GM12878 (cell line): ENCODE measurements at regions not wholly inside any gene's neighbourhood (a gene's known extent, or its start where the extent isn't known, plus 50 kb on each side); places are given as distances from the start of the nearest gene placed in this dataset.

ENCODE experiments used
- ATAC-seq: fragments of 200-7000 bp; cut with Tn5 transposase; 3 replicates; pipeline ENCODE4 v1.9.1; 2020; ENCODE audit warnings: mild to moderate bottlenecking, moderate library complexity
- BruUV-seq: library from RNA; stranded (reverse); fragments of 400-500 nt; replicated peaks from 2 replicates; lab custom pipeline; 2021; lab: Mats Ljungman, UMichigan
- CTCF ChIA-PET: fragments of 300-600 bp; sonication (Branson Sonifier 250); formaldehyde crosslinking; extraction: SDS; loops from one replicate; lab custom pipeline; 2021; ENCODE audit warnings: inconsistent platforms; lab: Yijun Ruan, JAX
- POLR2A ChIA-PET: fragments of 350-600 bp; formaldehyde crosslinking; extraction: SDS; loops from one replicate; lab custom pipeline; 2021; ENCODE audit warnings: inconsistent platforms; lab: Charles Lee
- RAD21 ChIA-PET: fragments of 300-600 bp; sonication (Branson Sonifier 250); formaldehyde crosslinking; loops from one replicate; lab custom pipeline; 2023; ENCODE audit warnings: antibody characterized with exemption; ENCODE audit not compliant: unreplicated experiment; lab: Charles Lee
- SMC1A ChIA-PET: fragments of 300-600 bp; sonication (Branson Sonifier 250); formaldehyde crosslinking; loops from one replicate; lab custom pipeline; 2023; ENCODE audit not compliant: unreplicated experiment, uncharacterized antibody; lab: Charles Lee
- DNase-seq: peaks from one replicate; pipeline ENCODE4 v3.0.0-alpha.2; 2011; ENCODE audit warnings: low read depth, low spot score
- FAIRE-seq: peaks from 3 replicates; lab custom pipeline; 2011; peaks lifted over from hg19 to GRCh38; lab: Jason Lieb, UNC
- H2AFZ ChIP-seq: 2 replicates; pipeline ENCODE4 v1.6.0; 2011; ENCODE audit warnings: low read depth, low read length, control low read depth; ENCODE audit not compliant: control insufficient read depth
- H3K27ac ChIP-seq: 2 replicates; pipeline ENCODE4 v1.5.1; 2011; ENCODE audit warnings: control low read depth; ENCODE audit not compliant: control insufficient read depth, insufficient read depth
- H3K27me3 ChIP-seq, 2 experiments: replicated peaks in 1 of 2; 2 replicates each; pipeline versions ENCODE4 v1.6.0 to v1.6.1; 2011; ENCODE audit warnings: low read length in 1 of 2; ENCODE audit not compliant: control insufficient read depth in 2 of 2, insufficient read depth in 2 of 2
- H3K36me3 ChIP-seq, 2 experiments: 2 replicates each; pipeline ENCODE4 v1.5.1; 2011; ENCODE audit warnings: low read length in 1 of 2; ENCODE audit not compliant: control insufficient read depth in 2 of 2, insufficient read depth in 2 of 2
- H3K4me1 ChIP-seq: 2 replicates; pipeline ENCODE4 v1.6.1; 2011; ENCODE audit warnings: mild to moderate bottlenecking, low read length, moderate library complexity, mixed read lengths; ENCODE audit not compliant: control insufficient read depth, insufficient read depth
- H3K4me2 ChIP-seq: 2 replicates; pipeline ENCODE4 v1.6.0; 2011; ENCODE audit warnings: control low read depth; ENCODE audit not compliant: control insufficient read depth, insufficient read depth
- H3K4me3 ChIP-seq: fragments of 200-600 bp; sonication (generic); 2 replicates; pipeline ENCODE4 v1.5.1; 2016
- H3K79me2 ChIP-seq: 2 replicates; pipeline ENCODE4 v1.6.0; 2011; ENCODE audit warnings: low read length; ENCODE audit not compliant: control insufficient read depth, insufficient read depth
- H3K9ac ChIP-seq: 2 replicates; pipeline ENCODE4 v1.8.0; 2011; ENCODE audit warnings: low read length, control low read depth, mixed read lengths; ENCODE audit not compliant: control insufficient read depth, insufficient read depth
- H3K9me3 ChIP-seq: replicated peaks from 3 replicates; pipeline ENCODE4 v1.5.1; 2011; ENCODE audit warnings: mild to moderate bottlenecking, low read length; ENCODE audit not compliant: control insufficient read depth, insufficient read depth
- H4K20me1 ChIP-seq: 2 replicates; pipeline ENCODE4 v1.6.0; 2011; ENCODE audit not compliant: control insufficient read depth, insufficient read depth
- BCL11A ChIP-seq: IDR thresholded peaks from 2 replicates; pipeline ENCODE4 v1.6.1; 2011; ENCODE audit warnings: low read depth, low read length
- JUND ChIP-seq: IDR thresholded peaks from 2 replicates; pipeline ENCODE4 v1.6.1; 2012; ENCODE audit warnings: low read depth, mild to moderate bottlenecking, low read length, improper control_type of control experiment, moderate library complexity
- NBN ChIP-seq: fragments of 450-650 bp; IDR thresholded peaks from 2 replicates; pipeline ENCODE4 v1.6.1; 2016
- RBBP5 ChIP-seq: fragments of 200-600 bp; sonication (generic); conservative IDR thresholded peaks from 2 replicates; pipeline ENCODE4 v1.6.1; 2016
- RUNX3 ChIP-seq: IDR thresholded peaks from 2 replicates; pipeline ENCODE4 v1.6.1; 2012; ENCODE audit warnings: low read length, inconsistent platforms
- SPI1 ChIP-seq: IDR thresholded peaks from 2 replicates; pipeline ENCODE4 v1.6.1; 2011; ENCODE audit warnings: low read depth, mild to moderate bottlenecking, low read length, moderate library complexity, borderline replicate concordance; ENCODE audit not compliant: insufficient read depth
- STAT1 ChIP-seq: fragments of 450-650 bp; conservative IDR thresholded peaks from 2 replicates; pipeline ENCODE4 v1.6.1; 2014; ENCODE audit warnings: antibody characterized with exemption, mild to moderate bottlenecking
- TCF12 ChIP-seq: IDR thresholded peaks from 2 replicates; pipeline ENCODE4 v1.6.1; 2011; ENCODE audit warnings: low read depth, mild to moderate bottlenecking, low read length
- TCF3 ChIP-seq: IDR thresholded peaks from 2 replicates; pipeline ENCODE4 v1.6.1; 2012; ENCODE audit warnings: low read depth, mild to moderate bottlenecking, low read length, borderline replicate concordance; ENCODE audit not compliant: insufficient read depth
- USF1 ChIP-seq: IDR thresholded peaks from 2 replicates; pipeline ENCODE4 v1.6.1; 2011; ENCODE audit warnings: borderline replicate concordance, low read depth, mild to moderate bottlenecking, moderate library complexity, mixed read lengths, low read length; ENCODE audit not compliant: insufficient read depth; ENCODE audit errors: extremely low read length
- WRNIP1 ChIP-seq: IDR thresholded peaks from 2 replicates; pipeline ENCODE4 v1.6.1; 2011; ENCODE audit warnings: low read depth, low read length, improper control_type of control experiment, borderline replicate concordance
- ZBTB11 ChIP-seq: fragments of 450-650 bp; formaldehyde crosslinking; IDR thresholded peaks from 2 replicates; pipeline ENCODE4 v1.5.0; 2022; ENCODE audit warnings: mild to moderate bottlenecking, missing genetic modification characterization
- ZSCAN29 ChIP-seq: fragments of 450-650 bp; IDR thresholded peaks from 2 replicates; pipeline ENCODE4 v1.6.1; 2017; ENCODE audit warnings: mild to moderate bottlenecking, moderate library complexity
- WGBS: methylation state at CpG from one replicate; pipeline ENCODE4 v1.1.6; 2016; ENCODE audit warnings: low lambda C conversion rate; ENCODE audit not compliant: insufficient replicate concordance, insufficient coverage; ENCODE audit errors: missing lambda C conversion rate; 5-methylcytosine and 5-hydroxymethylcytosine counted together
- in situ Hi-C: fragments of 300-500 bp; cut with MboI; formaldehyde crosslinking; loops from 9 replicates; pipeline ENCODE4 v1.14.3; 2018; ENCODE audit warnings: mixed read lengths
- intact Hi-C: fragments of 100-400 bp; cut with micrococcal nuclease; formaldehyde crosslinking; loops from one replicate; pipeline ENCODE4 v1.14.2; 2022; ENCODE audit not compliant: unreplicated experiment
- TF ChIP-seq, protein P1 (sequence below): IDR thresholded peaks from 2 replicates; pipeline ENCODE4 v1.6.1; 2012; ENCODE audit warnings: low read length, inconsistent platforms

DNA sequence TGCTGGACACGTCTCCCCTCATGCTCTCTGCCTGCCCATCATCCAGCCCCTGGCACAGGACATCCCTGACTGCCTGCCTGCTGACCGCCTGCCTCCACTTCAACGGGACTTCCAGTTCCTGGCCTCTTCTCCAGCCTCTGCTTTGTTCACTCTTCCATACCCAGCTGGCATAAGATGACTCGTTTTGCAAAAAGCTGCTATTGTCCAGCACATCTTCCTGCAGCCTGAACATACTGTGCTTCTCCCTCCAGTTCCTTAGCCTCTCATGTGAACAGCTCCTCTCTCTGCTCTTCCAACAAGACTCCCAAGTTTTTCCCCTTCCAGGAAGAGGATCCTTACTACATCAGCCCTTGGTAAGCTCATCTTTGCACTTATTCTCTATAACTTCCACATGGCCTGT is 62.4 kb upstream of the SKOR2 start (continued):
- TF ChIP-seq ZBTB11, result no peak
- TF ChIP-seq TCF12, result no peak
- TF ChIP-seq STAT1, result no peak

DNA sequence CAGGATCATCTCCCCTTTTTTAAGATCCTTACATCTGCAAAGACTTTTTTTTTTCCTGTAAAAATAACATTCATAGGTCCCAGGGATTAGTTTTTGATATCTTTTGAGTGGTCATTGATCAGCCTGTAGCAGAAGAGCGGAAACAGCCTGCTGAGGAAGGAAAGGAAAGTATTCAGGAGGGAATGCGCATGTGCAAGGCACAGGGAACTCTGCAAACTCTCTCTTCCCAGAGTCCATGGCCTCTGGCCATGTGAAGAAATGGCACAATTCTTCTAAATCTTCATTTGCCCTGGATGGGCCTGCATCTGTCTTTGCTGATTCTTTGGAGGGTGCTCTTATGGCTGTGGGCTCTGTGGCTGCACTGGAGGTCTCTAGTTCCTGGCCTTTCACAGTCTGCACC is 60.1 kb upstream of the SKOR2 start:
- Histone ChIP-seq H3K9me3 (no peaks in the 10 kb centered on the region), H4K20me1 (no peaks in the 10 kb centered on the region), H3K4me2 (no peak overlapping the region), H3K36me3 (no peaks in the 10 kb centered on the region), H3K79me2 (no peaks in the 10 kb centered on the region), H2AFZ (no peak overlapping the region), H3K4me3 (no peak overlapping the region), H3K9ac (no peak overlapping the region), H3K4me1 (no peaks in the 10 kb centered on the region), H3K27ac (no peak overlapping the region), H3K27me3 (no peaks in the 10 kb centered on the region)
- ChIA-PET POLR2A (no interaction called here), CTCF (interaction anchor here (0.6 kb wide), 1 partner anchor 360 kb away, joined by 4 read pairs; no protein-coding TSS in a partner anchor), RAD21 (no interaction called here), SMC1A (no interaction called here)
- BruUV-seq, result no TSS peak
- ATAC-seq, result no peak
- no peak for FAIRE-seq
- intact Hi-C loops, result no loop called here
- no peak for DNase-seq
- 50% methylated on average over 2 of the region's 2 CpGs for WGBS
- in situ Hi-C loops, result no loop called here
- TF ChIP-seq JUND, result no peak
- no peak for TF ChIP-seq TCF3
- TF ChIP-seq NBN, result no peak
- no peak for TF ChIP-seq USF1
- TF ChIP-seq BCL11A, result no peak
- no peak for TF ChIP-seq RUNX3
- no peak for TF ChIP-seq SPI1
- TF ChIP-seq ZSCAN29, result no peak
- TF ChIP-seq, protein P1, sequence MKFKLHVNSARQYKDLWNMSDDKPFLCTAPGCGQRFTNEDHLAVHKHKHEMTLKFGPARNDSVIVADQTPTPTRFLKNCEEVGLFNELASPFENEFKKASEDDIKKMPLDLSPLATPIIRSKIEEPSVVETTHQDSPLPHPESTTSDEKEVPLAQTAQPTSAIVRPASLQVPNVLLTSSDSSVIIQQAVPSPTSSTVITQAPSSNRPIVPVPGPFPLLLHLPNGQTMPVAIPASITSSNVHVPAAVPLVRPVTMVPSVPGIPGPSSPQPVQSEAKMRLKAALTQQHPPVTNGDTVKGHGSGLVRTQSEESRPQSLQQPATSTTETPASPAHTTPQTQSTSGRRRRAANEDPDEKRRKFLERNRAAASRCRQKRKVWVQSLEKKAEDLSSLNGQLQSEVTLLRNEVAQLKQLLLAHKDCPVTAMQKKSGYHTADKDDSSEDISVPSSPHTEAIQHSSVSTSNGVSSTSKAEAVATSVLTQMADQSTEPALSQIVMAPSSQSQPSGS, result no peak
- no peak for TF ChIP-seq RBBP5
- no peak for TF ChIP-seq WRNIP1
